ENCODE measurements at regions not wholly inside any gene's neighbourhood (a gene's known extent, or its start where the extent isn't known, plus 50 kb on each side); places are given as distances from the start of the nearest gene placed in this dataset.
A peak's percentile ranks its signal among the peaks of the same experiment; 100 is the strongest.

DNA sequence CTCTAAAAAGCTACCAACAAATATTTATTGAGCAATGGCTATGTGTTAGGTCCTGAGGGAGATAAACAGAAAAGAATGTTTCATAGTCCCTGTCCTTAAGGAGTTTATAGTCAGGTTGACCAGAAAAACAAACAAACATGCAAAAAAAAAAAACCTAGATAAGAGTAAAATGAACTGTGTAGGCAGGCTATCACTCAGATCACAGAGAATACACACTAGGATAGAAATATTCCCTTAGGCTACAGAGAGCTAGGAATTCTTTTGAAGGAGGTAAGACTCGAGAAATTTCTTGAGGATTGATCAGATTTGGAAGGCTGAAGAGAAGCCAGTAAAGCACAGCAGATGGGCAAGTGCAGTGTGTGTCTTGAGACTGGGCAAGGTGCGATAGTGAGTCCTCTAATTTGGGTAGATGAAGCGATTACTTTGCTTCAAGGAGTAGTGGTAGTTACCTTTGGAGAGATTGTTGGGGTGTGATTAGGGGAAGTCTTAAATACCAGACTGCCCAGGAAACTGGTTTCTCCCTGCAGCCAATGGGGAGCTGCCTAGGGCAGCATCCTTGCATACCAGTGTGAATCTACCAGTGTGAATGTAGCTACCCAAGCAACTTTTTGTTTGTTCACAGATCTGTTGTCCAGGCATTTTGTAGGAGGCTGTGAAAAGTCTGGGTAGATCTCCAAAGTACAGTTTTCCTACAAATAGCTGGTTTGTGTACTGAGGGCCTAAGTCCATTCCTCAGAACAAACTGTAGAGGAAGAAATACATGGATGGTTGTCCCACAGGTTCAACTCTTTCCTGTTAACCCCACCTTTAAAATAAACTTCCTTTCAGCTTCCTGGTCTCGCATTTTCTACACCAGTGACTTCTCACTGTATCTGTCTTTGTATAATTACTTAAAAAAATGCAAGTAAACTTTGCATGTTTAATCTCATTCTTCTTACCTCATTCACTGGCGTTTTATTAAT, 314.1 kb downstream of the KLF5 start:
- H3K9me3 ChIP-seq (ENCODE audit: control insufficient read depth, low read depth, low read length) = no peaks in the 10 kb centered on the region
- peaks cover 17% of the 10 kb centered on the region for H3K4me1 ChIP-seq (ENCODE audit: control insufficient read depth, insufficient read depth, low read length)
- H3K4me3 ChIP-seq (ENCODE audit: low read length) = no peak overlapping the region
- WGBS (ENCODE audit: insufficient coverage, low lambda C conversion rate) = 92% methylated on average over 4 of the region's 5 CpGs
- H3K36me3 ChIP-seq (ENCODE audit: control insufficient read depth, insufficient read depth, low read length) = no peaks in the 10 kb centered on the region
- DNase-seq = peak in 1 of 2 donors; percentile 13
- H3K27me3 ChIP-seq (ENCODE audit: control insufficient read depth, insufficient read depth, low read length) = no peaks in the 10 kb centered on the region
- H3K27ac ChIP-seq (ENCODE audit: low read length) = no peak overlapping the region

DNA sequence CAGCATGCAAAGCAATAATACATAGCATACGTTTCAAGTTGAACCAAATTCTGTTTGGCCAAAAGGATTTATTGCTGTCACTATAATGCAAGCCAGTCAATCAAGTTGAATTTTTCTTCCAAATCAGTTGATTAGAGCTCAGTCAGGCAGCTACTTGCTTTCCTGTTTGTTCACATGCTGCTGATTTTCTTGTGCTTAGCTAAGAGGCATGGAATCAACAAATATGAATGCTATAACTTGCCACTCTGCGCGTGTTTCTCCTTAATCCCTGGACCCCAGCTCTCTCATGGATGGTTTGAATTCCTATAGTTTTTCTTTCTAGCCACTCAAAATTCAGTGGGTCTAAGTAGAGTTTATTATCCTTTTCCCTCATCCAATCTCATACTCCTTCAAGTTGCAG, 311.3 kb downstream of the KLF5 start:
- no peak overlapping the region for H3K27ac ChIP-seq (ENCODE audit: low read length)
- no peak overlapping the region for H3K4me3 ChIP-seq (ENCODE audit: low read length)
- DNase-seq = no peak
- peaks cover 26% of the 10 kb centered on the region for H3K4me1 ChIP-seq (ENCODE audit: control insufficient read depth, insufficient read depth, low read length)
- no peaks in the 10 kb centered on the region for H3K9me3 ChIP-seq (ENCODE audit: control insufficient read depth, low read depth, low read length)
- WGBS (ENCODE audit: insufficient coverage, low lambda C conversion rate) = 80% methylated on average over 3 of the region's 3 CpGs
- no peaks in the 10 kb centered on the region for H3K36me3 ChIP-seq (ENCODE audit: control insufficient read depth, insufficient read depth, low read length)
- no peaks in the 10 kb centered on the region for H3K27me3 ChIP-seq (ENCODE audit: control insufficient read depth, insufficient read depth, low read length)

DNA sequence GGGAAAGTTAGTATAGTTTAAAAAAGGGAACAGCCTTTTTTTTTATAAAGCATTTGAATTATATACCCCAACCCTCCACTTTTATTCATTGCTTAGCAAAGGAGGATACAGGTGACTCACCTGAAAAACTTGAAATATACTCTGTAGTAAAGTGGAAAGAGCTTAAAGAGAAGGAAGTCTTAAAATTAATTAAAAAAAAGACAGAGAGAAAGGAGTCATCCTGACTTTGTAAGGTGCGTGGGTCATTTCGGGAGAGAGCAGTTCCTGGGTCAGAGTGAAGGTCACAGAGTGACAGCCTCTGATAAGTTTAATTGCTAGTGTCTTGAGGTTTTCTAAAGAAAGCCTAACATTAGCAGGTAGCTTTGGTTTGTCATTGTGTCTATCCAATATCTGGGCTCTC, 310.3 kb downstream of the KLF5 start:
- Histone ChIP-seq H3K36me3 (ENCODE audit: control insufficient read depth, insufficient read depth, low read length) (no peaks in the 10 kb centered on the region), H3K27me3 (ENCODE audit: control insufficient read depth, insufficient read depth, low read length) (no peaks in the 10 kb centered on the region), H3K4me1 (ENCODE audit: control insufficient read depth, insufficient read depth, low read length) (peaks cover 29% of the 10 kb centered on the region), H3K9me3 (ENCODE audit: control insufficient read depth, low read depth, low read length) (no peaks in the 10 kb centered on the region), H3K27ac (ENCODE audit: low read length) (peak overlapping the region; percentile 39), H3K4me3 (ENCODE audit: low read length) (no peak overlapping the region)
- no CpG with 5 or more reads among the region's 2 CpGs for WGBS (ENCODE audit: insufficient coverage, low lambda C conversion rate)
- DNase-seq = peak in 1 of 2 donors; percentile 33

DNA sequence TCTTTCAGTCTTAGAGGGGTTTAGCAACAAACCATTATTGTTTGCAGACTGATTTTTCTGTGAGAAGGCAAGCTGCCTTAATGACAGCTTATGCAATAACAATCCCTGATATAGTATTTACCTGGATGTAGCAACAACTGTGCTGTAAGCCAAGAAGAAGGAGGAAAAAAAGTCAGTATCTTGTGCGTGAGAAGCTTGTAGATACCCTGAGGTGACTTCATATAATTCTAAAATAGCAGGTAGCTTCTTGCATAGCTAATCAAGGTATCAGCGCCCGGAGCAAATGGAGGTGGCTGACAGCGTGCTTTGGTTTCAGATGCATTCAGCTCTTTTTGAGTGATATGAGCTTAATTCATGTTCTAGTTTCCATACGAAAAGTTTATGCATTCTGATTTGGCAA, 309.8 kb downstream of the KLF5 start:
- no peak overlapping the region for H3K4me3 ChIP-seq (ENCODE audit: low read length)
- no CpG with 5 or more reads among the region's 5 CpGs for WGBS (ENCODE audit: insufficient coverage, low lambda C conversion rate)
- H3K9me3 ChIP-seq (ENCODE audit: control insufficient read depth, low read depth, low read length) = no peaks in the 10 kb centered on the region
- no peaks in the 10 kb centered on the region for H3K36me3 ChIP-seq (ENCODE audit: control insufficient read depth, insufficient read depth, low read length)
- H3K27me3 ChIP-seq (ENCODE audit: control insufficient read depth, insufficient read depth, low read length) = no peaks in the 10 kb centered on the region
- peak overlapping the region; percentile 39 for H3K27ac ChIP-seq (ENCODE audit: low read length)
- DNase-seq = peak; percentile 34 to 71
- H3K4me1 ChIP-seq (ENCODE audit: control insufficient read depth, insufficient read depth, low read length) = peaks cover 26% of the 10 kb centered on the region

DNA sequence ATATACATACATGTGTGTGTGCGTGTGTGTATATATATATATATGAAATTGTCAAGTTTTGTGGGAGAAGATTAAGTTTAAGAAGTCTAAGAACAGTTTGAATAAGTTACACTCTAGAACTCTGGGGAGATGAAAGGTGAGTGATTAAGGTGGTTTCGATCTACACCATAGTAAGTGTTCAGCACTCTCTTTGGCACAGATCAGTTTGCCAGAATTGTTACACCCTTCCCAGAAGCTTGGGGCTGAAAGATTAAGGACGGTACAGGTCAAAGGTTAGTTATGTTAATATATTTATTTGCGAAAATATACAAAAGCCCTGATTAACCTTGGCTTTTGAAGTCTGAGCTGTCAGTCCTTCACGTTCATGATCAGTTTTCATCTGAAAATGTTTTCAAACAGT, 309.1 kb downstream of the KLF5 start:
- Histone ChIP-seq H3K4me1 (ENCODE audit: control insufficient read depth, insufficient read depth, low read length) (peaks cover 22% of the 10 kb centered on the region), H3K27me3 (ENCODE audit: control insufficient read depth, insufficient read depth, low read length) (no peaks in the 10 kb centered on the region), H3K9me3 (ENCODE audit: control insufficient read depth, low read depth, low read length) (no peaks in the 10 kb centered on the region), H3K36me3 (ENCODE audit: control insufficient read depth, insufficient read depth, low read length) (no peaks in the 10 kb centered on the region), H3K27ac (ENCODE audit: low read length) (no peak overlapping the region), H3K4me3 (ENCODE audit: low read length) (no peak overlapping the region)
- no peak for DNase-seq
- WGBS (ENCODE audit: insufficient coverage, low lambda C conversion rate) = 65% methylated on average over 3 of the region's 5 CpGs

DNA sequence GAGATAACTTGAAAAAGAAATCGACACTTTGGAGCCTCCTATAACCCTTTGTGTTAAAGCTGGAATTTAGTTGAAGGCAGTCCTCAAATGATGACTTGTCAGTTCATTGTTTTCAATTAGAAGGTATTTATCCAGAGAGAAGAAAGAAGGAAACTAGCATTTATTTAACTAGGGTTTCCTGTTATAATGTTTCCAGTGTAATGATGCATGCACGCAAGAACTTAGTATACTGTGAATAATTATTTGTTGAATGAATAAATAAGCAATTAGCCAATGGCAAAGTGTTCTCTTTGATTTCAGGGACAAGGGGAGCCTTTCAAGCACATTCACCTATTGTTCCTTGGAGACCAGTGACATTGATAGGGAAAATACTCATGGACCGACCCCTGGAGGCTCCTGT, 307.4 kb downstream of the KLF5 start:
- Histone ChIP-seq H3K4me3 (ENCODE audit: low read length) (no peak overlapping the region), H3K27me3 (ENCODE audit: control insufficient read depth, insufficient read depth, low read length) (no peaks in the 10 kb centered on the region), H3K27ac (ENCODE audit: low read length) (no peak overlapping the region), H3K36me3 (ENCODE audit: control insufficient read depth, insufficient read depth, low read length) (no peaks in the 10 kb centered on the region), H3K4me1 (ENCODE audit: control insufficient read depth, insufficient read depth, low read length) (peaks cover 21% of the 10 kb centered on the region), H3K9me3 (ENCODE audit: control insufficient read depth, low read depth, low read length) (no peaks in the 10 kb centered on the region)
- DNase-seq = no peak
- no CpG with 5 or more reads among the region's 3 CpGs for WGBS (ENCODE audit: insufficient coverage, low lambda C conversion rate)

DNA sequence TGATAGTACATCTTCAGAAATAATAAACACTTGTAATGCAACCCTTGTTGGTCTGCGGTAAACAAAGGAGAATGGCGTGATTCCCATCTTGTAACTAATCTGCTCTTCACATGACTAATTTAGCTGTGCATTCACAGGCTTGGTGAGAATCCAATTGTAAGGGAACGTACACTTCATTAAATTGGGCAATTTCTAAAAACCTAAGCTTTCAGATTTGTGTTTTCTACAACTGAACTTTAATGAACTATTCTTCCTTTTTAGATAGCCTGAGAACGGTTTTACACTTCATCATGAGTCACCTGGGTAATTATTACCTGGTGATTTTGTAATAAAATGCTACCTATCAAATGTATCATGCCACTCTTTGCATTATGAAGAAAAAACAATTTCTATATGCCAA, 306.9 kb downstream of the KLF5 start:
- no peaks in the 10 kb centered on the region for H3K27me3 ChIP-seq (ENCODE audit: control insufficient read depth, insufficient read depth, low read length)
- no peaks in the 10 kb centered on the region for H3K36me3 ChIP-seq (ENCODE audit: control insufficient read depth, insufficient read depth, low read length)
- H3K9me3 ChIP-seq (ENCODE audit: control insufficient read depth, low read depth, low read length) = no peaks in the 10 kb centered on the region
- H3K27ac ChIP-seq (ENCODE audit: low read length) = no peak overlapping the region
- 40% methylated on average over 1 of the region's 4 CpGs for WGBS (ENCODE audit: insufficient coverage, low lambda C conversion rate)
- no peak overlapping the region for H3K4me3 ChIP-seq (ENCODE audit: low read length)
- DNase-seq = peak; percentile 29 to 57
- H3K4me1 ChIP-seq (ENCODE audit: control insufficient read depth, insufficient read depth, low read length) = peaks cover 21% of the 10 kb centered on the region

DNA sequence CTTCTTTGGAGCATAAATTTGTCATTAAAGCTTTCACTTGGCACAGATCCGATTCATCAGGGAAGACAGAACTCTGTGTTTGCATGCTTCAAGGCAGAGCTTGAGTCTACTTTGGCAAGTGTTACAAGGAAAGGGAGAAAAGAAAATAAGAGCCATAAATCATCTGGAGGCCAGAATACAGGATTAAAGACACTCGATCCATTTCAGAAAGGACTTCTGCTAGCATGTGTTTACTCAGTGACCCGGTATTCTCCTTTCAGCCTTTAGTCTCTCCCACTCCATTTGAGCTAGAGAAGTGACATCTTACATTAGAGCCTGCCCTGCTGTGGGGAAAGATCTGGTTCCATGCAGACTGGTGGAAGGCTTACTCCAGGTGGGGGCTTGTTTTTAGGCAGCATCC, 306.4 kb downstream of the KLF5 start:
- Histone ChIP-seq H3K27me3 (ENCODE audit: control insufficient read depth, insufficient read depth, low read length) (no peaks in the 10 kb centered on the region), H3K36me3 (ENCODE audit: control insufficient read depth, insufficient read depth, low read length) (no peaks in the 10 kb centered on the region), H3K4me1 (ENCODE audit: control insufficient read depth, insufficient read depth, low read length) (peaks cover 21% of the 10 kb centered on the region), H3K4me3 (ENCODE audit: low read length) (no peak overlapping the region), H3K27ac (ENCODE audit: low read length) (no peak overlapping the region), H3K9me3 (ENCODE audit: control insufficient read depth, low read depth, low read length) (no peaks in the 10 kb centered on the region)
- DNase-seq = peak in 1 of 2 donors; percentile 53
- no CpG with 5 or more reads among the region's 3 CpGs for WGBS (ENCODE audit: insufficient coverage, low lambda C conversion rate)

DNA sequence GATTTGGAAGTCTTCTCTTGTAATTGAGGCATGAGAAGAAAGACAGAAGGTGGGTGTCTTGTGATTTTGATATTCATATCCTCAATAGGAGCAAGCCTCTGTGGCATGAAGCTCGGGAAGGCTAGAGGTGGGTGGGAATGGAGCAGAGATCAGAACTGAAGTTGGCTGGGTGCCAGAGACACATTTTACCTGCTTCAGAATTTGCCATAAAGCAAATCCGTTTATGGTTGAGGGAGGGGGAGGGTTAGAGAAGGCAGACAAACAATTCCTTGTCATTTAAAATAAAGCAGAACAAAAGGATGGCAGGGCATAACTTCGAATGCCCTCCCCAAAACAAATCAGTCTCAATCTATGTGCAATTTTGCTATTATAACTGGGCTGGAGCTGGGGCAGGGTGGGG, 305.9 kb downstream of the KLF5 start:
- Histone ChIP-seq H3K27ac (ENCODE audit: low read length) (no peak overlapping the region), H3K27me3 (ENCODE audit: control insufficient read depth, insufficient read depth, low read length) (no peaks in the 10 kb centered on the region)
- DNase-seq = peak; percentile 20 to 59

DNA sequence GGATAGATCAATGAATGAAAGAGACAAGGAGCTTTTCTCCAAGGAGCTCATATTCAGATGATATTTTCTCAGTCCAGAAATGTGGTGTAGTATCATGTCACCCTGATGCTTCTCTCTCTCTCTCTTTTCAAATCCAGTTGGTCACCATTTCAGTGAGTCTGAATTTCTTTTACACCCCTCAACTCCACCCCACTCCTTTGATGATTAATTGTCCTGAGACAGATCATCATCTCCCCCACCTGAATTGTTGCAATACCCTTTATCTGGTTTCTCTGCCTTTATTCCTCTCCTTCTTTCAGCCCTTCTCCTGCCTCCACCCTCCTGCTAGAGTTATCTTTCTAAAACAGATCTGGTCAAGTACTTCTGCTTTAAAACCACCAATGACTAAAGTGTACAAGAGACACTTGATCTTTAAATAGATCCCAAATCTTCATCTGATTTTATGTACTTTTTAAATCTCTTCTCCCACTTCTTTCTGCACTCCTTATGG, 299.8 kb downstream of the KLF5 start:
- DNase-seq = no peak
- Histone ChIP-seq H3K36me3 (ENCODE audit: control insufficient read depth, insufficient read depth, low read length) (no peaks in the 10 kb centered on the region), H3K4me3 (ENCODE audit: low read length) (no peak overlapping the region)

More for the DNA sequence above, 305.9 kb downstream of the KLF5 start:
- Histone ChIP-seq H3K4me3 (ENCODE audit: low read length) (no peak overlapping the region), H3K36me3 (ENCODE audit: control insufficient read depth, insufficient read depth, low read length) (no peaks in the 10 kb centered on the region), H3K9me3 (ENCODE audit: control insufficient read depth, low read depth, low read length) (no peaks in the 10 kb centered on the region), H3K4me1 (ENCODE audit: control insufficient read depth, insufficient read depth, low read length) (peaks cover 21% of the 10 kb centered on the region)
- no CpG with 5 or more reads among the region's 3 CpGs for WGBS (ENCODE audit: insufficient coverage, low lambda C conversion rate)

DNA sequence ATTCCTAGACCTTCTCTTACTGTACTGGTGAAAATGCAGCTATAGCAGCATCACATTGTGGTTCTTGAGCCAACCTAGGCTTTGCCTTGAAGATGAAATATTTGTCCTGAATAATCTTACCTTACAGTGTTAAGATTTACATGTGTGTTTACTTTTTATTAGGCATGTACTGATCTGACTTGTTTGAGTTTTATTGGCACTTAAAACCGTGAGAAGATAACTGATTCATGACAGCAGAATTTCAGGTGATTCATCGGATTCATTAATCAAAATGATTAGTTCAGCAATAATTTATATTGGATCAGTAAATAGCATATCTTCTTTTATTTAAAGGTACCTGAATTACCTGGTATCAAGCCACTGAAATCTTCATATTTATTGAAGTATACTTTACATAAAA, 296.3 kb downstream of the KLF5 start:
- Histone ChIP-seq H3K27ac (ENCODE audit: low read length) (no peak overlapping the region), H3K27me3 (ENCODE audit: control insufficient read depth, insufficient read depth, low read length) (no peaks in the 10 kb centered on the region), H3K4me1 (ENCODE audit: control insufficient read depth, insufficient read depth, low read length) (no peaks in the 10 kb centered on the region), H3K36me3 (ENCODE audit: control insufficient read depth, insufficient read depth, low read length) (no peaks in the 10 kb centered on the region), H3K4me3 (ENCODE audit: low read length) (no peak overlapping the region), H3K9me3 (ENCODE audit: control insufficient read depth, low read depth, low read length) (no peaks in the 10 kb centered on the region)
- WGBS (ENCODE audit: insufficient coverage, low lambda C conversion rate) = 50% methylated on average over 1 of the region's 2 CpGs
- DNase-seq = no peak

More for the DNA sequence above, 299.8 kb downstream of the KLF5 start:
- Histone ChIP-seq H3K4me1 (ENCODE audit: control insufficient read depth, insufficient read depth, low read length) (no peaks in the 10 kb centered on the region), H3K9me3 (ENCODE audit: control insufficient read depth, low read depth, low read length) (no peaks in the 10 kb centered on the region), H3K27me3 (ENCODE audit: control insufficient read depth, insufficient read depth, low read length) (no peaks in the 10 kb centered on the region), H3K27ac (ENCODE audit: low read length) (no peak overlapping the region)
